ENCODE measurements at regions not wholly inside any gene's neighbourhood (a gene's known extent, or its start where the extent isn't known, plus 50 kb on each side); places are given as distances from the start of the nearest gene placed in this dataset.

DNA sequence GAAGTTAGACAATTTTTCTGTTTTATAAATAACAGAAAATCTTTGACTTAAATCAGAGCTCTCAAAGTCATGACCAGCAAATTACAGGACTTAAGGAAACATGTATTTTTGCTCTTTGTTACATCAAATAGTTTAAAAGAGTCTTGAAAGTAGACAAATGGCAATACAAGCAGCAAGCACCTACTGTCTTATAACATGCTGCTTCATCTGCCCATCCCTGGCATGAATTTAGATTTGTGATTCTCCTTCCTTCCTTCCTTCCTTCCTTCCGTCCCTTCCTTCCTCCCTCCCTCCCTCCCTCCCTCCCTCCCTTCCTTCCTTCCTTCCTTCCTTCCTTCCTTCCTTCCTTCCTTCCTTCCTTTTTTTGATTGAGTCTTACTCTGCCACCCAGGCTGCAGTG is 715.6 kb upstream of the FLRT2 start:
- H3K4me1 ChIP-seq, result no peaks in the 10 kb centered on the region
- H3K9me3 ChIP-seq, result no peaks in the 10 kb centered on the region
- intact Hi-C loops (cut with DNase I), result no loop called here
- ATAC-seq (no peak), DNase-seq (no peak)
- TF ChIP-seq, protein P1, sequence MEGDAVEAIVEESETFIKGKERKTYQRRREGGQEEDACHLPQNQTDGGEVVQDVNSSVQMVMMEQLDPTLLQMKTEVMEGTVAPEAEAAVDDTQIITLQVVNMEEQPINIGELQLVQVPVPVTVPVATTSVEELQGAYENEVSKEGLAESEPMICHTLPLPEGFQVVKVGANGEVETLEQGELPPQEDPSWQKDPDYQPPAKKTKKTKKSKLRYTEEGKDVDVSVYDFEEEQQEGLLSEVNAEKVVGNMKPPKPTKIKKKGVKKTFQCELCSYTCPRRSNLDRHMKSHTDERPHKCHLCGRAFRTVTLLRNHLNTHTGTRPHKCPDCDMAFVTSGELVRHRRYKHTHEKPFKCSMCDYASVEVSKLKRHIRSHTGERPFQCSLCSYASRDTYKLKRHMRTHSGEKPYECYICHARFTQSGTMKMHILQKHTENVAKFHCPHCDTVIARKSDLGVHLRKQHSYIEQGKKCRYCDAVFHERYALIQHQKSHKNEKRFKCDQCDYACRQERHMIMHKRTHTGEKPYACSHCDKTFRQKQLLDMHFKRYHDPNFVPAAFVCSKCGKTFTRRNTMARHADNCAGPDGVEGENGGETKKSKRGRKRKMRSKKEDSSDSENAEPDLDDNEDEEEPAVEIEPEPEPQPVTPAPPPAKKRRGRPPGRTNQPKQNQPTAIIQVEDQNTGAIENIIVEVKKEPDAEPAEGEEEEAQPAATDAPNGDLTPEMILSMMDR (IDR thresholded peaks at IDR 0.05), result no peak
- H3K27me3 ChIP-seq (ENCODE audit: low read depth), result no peaks in the 10 kb centered on the region
- no peak overlapping the region for H3K4me3 ChIP-seq
- H3K36me3 ChIP-seq, result no peaks in the 10 kb centered on the region
- H3K27ac ChIP-seq, result no peak overlapping the region

DNA sequence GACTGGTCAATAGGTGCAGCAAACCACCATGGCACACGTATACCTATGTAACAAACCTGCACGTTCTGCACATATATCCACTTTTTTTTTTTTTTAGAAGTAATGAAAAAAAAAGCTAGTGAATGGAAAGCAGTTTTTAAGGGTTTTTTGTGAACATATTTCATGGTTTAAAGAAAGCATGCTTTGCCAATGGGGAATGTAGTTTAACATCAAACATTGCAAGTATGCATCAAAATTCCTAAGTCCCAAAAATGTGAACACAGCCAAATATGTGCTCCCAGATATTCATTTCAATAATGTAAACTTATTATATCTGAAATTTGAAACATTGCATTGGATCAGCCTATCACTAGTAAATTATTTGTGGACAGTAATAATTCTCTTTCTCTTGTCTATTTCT is 710.4 kb upstream of the FLRT2 start:
- no peak overlapping the region for H3K27ac ChIP-seq
- H3K4me1 ChIP-seq, result no peaks in the 10 kb centered on the region
- ATAC-seq (no peak), DNase-seq (no peak)
- no peak overlapping the region for H3K4me3 ChIP-seq
- intact Hi-C loops (cut with DNase I), result no loop called here
- no peaks in the 10 kb centered on the region for H3K9me3 ChIP-seq
- H3K36me3 ChIP-seq, result no peaks in the 10 kb centered on the region
- TF ChIP-seq, protein P1 (IDR thresholded peaks at IDR 0.05), result no peak
- no peaks in the 10 kb centered on the region for H3K27me3 ChIP-seq (ENCODE audit: low read depth)

- intact Hi-C loops (cut with DNase I), result no loop called here
- Histone ChIP-seq H3K4me1 (no peaks in the 10 kb centered on the region), H3K27ac (no peak overlapping the region), H3K36me3 (no peaks in the 10 kb centered on the region), H3K4me3 (no peak overlapping the region), H3K27me3 (ENCODE audit: low read depth) (no peaks in the 10 kb centered on the region), H3K9me3 (no peaks in the 10 kb centered on the region)
- DNase-seq, result no peak
- TF ChIP-seq, protein P1 (IDR thresholded peaks at IDR 0.05), result no peak
- ATAC-seq, result no peak
These were observed 704.3 kb upstream of the FLRT2 start for GRCh38 chr14:84825481-84826251.

DNA sequence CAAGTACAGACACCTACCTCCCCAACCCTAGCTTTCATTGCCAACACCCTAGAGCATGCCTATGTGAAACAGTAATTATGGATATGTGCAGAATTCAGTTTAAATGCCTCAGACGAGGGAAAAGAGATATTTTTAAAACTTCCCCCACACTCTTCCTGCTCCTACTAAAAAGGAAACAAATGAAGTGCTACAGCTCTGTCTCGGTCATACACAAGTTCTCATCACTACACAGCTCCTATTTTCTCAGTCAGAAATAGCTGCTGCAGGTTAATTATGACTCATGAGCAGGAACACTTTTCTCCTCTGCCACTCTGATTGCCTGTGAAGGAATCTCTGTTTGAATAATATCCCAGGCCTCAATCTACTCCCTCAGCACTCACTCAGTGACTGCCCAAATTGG is 703.6 kb upstream of the FLRT2 start:
- ATAC-seq, result no peak
- intact Hi-C loops (cut with DNase I), result no loop called here
- no peaks in the 10 kb centered on the region for H3K9me3 ChIP-seq

GRCh38 chr14:84850595-84850994 is 679.3 kb upstream of the FLRT2 start:
- Histone ChIP-seq H3K9me3 (no peaks in the 10 kb centered on the region), H3K27me3 (ENCODE audit: low read depth) (no peaks in the 10 kb centered on the region), H3K4me3 (no peak overlapping the region), H3K4me1 (no peaks in the 10 kb centered on the region), H3K27ac (no peak overlapping the region), H3K36me3 (no peaks in the 10 kb centered on the region)
- no peak for DNase-seq
- TF ChIP-seq, protein P1 (IDR thresholded peaks at IDR 0.05), result no peak
- intact Hi-C loops (cut with DNase I), result no loop called here
- no peak for ATAC-seq

More for the DNA sequence above, 703.6 kb upstream of the FLRT2 start:
- Histone ChIP-seq H3K4me1 (no peaks in the 10 kb centered on the region), H3K36me3 (no peaks in the 10 kb centered on the region), H3K27me3 (ENCODE audit: low read depth) (no peaks in the 10 kb centered on the region), H3K27ac (no peak overlapping the region), H3K4me3 (no peak overlapping the region)
- no peak for DNase-seq
- TF ChIP-seq, protein P1 (IDR thresholded peaks at IDR 0.05), result no peak
